ENCODE measurements at regions not wholly inside any gene's neighbourhood (a gene's known extent, or its start where the extent isn't known, plus 50 kb on each side); places are given as distances from the start of the nearest gene placed in this dataset.

GRCh38 chr13:89916551-89916950, 1430.9 kb upstream of the MIR17HG start:
- CTCF ChIA-PET: no interaction called here
- no peaks in the 10 kb centered on the region for H3K27me3 ChIP-seq (ENCODE audit: low read length)
- no TSS peak for BruUV-seq (replicated peaks)

GRCh38 chr13:89920461-89920860, 1427.0 kb upstream of the MIR17HG start:
- intact Hi-C loops (cut with micrococcal nuclease): loop anchor here (5.0 to 10.0 kb wide), 3 partner anchors 196 to 556 kb away; no protein-coding TSS in a partner anchor
- TF ChIP-seq EZH2phosphoT487 (IDR thresholded peaks at IDR 0.05; ENCODE audit: borderline replicate concordance, low read length) (no peak), EZH2 (IDR thresholded peaks at IDR 0.05; ENCODE audit: low read length, unreplicated experiment) (no peak)
- TF ChIP-seq, protein P1, sequence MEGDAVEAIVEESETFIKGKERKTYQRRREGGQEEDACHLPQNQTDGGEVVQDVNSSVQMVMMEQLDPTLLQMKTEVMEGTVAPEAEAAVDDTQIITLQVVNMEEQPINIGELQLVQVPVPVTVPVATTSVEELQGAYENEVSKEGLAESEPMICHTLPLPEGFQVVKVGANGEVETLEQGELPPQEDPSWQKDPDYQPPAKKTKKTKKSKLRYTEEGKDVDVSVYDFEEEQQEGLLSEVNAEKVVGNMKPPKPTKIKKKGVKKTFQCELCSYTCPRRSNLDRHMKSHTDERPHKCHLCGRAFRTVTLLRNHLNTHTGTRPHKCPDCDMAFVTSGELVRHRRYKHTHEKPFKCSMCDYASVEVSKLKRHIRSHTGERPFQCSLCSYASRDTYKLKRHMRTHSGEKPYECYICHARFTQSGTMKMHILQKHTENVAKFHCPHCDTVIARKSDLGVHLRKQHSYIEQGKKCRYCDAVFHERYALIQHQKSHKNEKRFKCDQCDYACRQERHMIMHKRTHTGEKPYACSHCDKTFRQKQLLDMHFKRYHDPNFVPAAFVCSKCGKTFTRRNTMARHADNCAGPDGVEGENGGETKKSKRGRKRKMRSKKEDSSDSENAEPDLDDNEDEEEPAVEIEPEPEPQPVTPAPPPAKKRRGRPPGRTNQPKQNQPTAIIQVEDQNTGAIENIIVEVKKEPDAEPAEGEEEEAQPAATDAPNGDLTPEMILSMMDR (conservative IDR thresholded peaks at IDR 0.05; ENCODE audit: low read depth, low read length): no peak
- no peaks in the 10 kb centered on the region for H3K36me3 ChIP-seq (ENCODE audit: low read depth, low read length)
- H3K4me1 ChIP-seq (ENCODE audit: insufficient read depth, low read length): no peaks in the 10 kb centered on the region; the same call in 1 of the 2 replicates
- no peak overlapping the region for H2AFZ ChIP-seq (ENCODE audit: low read length)
- H3K4me2 ChIP-seq (ENCODE audit: low read length): no peak overlapping the region
- H3K9me2 ChIP-seq (replicated peaks; ENCODE audit: low read length): no peaks in the 10 kb centered on the region
- no peaks in the 10 kb centered on the region for H4K20me1 ChIP-seq (ENCODE audit: low read length)
- no peaks in the 10 kb centered on the region for H3K9me3 ChIP-seq (ENCODE audit: low read length)
- no peak overlapping the region for H3K4me3 ChIP-seq (ENCODE audit: low read length)
- ATAC-seq: no peak
- H3K27me3 ChIP-seq (ENCODE audit: low read length): no peaks in the 10 kb centered on the region
- no peak for DNase-seq
- no peak overlapping the region for H3K9ac ChIP-seq (ENCODE audit: low read length)
- H3K27ac ChIP-seq (ENCODE audit: low read length): no peak overlapping the region
- no peaks in the 10 kb centered on the region for H3F3A ChIP-seq (ENCODE audit: low read length, unreplicated experiment)
- BruUV-seq (replicated peaks): no TSS peak
- no peaks in the 10 kb centered on the region for H3K79me2 ChIP-seq (ENCODE audit: low read length)
- ChIA-PET CTCF (no interaction called here), POLR2A (ENCODE audit: unreplicated experiment) (no interaction called here)

More at GRCh38 chr13:89916551-89916950, 1430.9 kb upstream of the MIR17HG start:
- Histone ChIP-seq H3F3A (ENCODE audit: low read length, unreplicated experiment) (no peaks in the 10 kb centered on the region), H3K4me2 (ENCODE audit: low read length) (no peak overlapping the region), H3K4me1 (ENCODE audit: insufficient read depth, low read length) (no peaks in the 10 kb centered on the region), H4K20me1 (ENCODE audit: low read length) (no peaks in the 10 kb centered on the region), H3K27ac (ENCODE audit: low read length) (no peak overlapping the region), H3K9ac (ENCODE audit: low read length) (no peak overlapping the region), H3K4me3 (ENCODE audit: low read length) (no peak overlapping the region), H3K9me3 (ENCODE audit: low read length) (no peaks in the 10 kb centered on the region), H3K36me3 (ENCODE audit: low read depth, low read length) (no peaks in the 10 kb centered on the region), H3K9me2 (replicated peaks; ENCODE audit: low read length) (no peaks in the 10 kb centered on the region), H3K79me2 (ENCODE audit: low read length) (no peaks in the 10 kb centered on the region), H2AFZ (ENCODE audit: low read length) (no peak overlapping the region)
- intact Hi-C loops (cut with micrococcal nuclease): no loop called here
- no peak for DNase-seq
- POLR2A ChIA-PET (ENCODE audit: unreplicated experiment): no interaction called here
- TF ChIP-seq, protein P1 (conservative IDR thresholded peaks at IDR 0.05; ENCODE audit: low read depth, low read length): no peak
- no peak for TF ChIP-seq EZH2 (IDR thresholded peaks at IDR 0.05; ENCODE audit: low read length, unreplicated experiment)
- no peak for TF ChIP-seq EZH2phosphoT487 (IDR thresholded peaks at IDR 0.05; ENCODE audit: borderline replicate concordance, low read length)
- ATAC-seq: no peak

- intact Hi-C loops (cut with micrococcal nuclease): loop anchor here (5.0 to 10.0 kb wide), 3 partner anchors 198 to 558 kb away; no protein-coding TSS in a partner anchor
- H3K9me3 ChIP-seq (ENCODE audit: low read length): no peaks in the 10 kb centered on the region
- no peak overlapping the region for H3K9ac ChIP-seq (ENCODE audit: low read length)
- DNase-seq: peak; percentile 2
- H4K20me1 ChIP-seq (ENCODE audit: low read length): no peaks in the 10 kb centered on the region
- CTCF ChIA-PET: no interaction called here
- TF ChIP-seq, protein P1 (conservative IDR thresholded peaks at IDR 0.05; ENCODE audit: low read depth, low read length): no peak
- no peaks in the 10 kb centered on the region for H3F3A ChIP-seq (ENCODE audit: low read length, unreplicated experiment)
- H3K4me3 ChIP-seq (ENCODE audit: low read length): no peak overlapping the region
- ATAC-seq: no peak
- H2AFZ ChIP-seq (ENCODE audit: low read length): no peak overlapping the region
- no peaks in the 10 kb centered on the region for H3K27me3 ChIP-seq (ENCODE audit: low read length)
- H3K27ac ChIP-seq (ENCODE audit: low read length): no peak overlapping the region
- H3K4me2 ChIP-seq (ENCODE audit: low read length): no peak overlapping the region
- no peaks in the 10 kb centered on the region for H3K79me2 ChIP-seq (ENCODE audit: low read length)
- BruUV-seq (replicated peaks): no TSS peak
- no peaks in the 10 kb centered on the region for H3K9me2 ChIP-seq (replicated peaks; ENCODE audit: low read length)
- no peaks in the 10 kb centered on the region; the same call in 1 of the 2 replicates for H3K4me1 ChIP-seq (ENCODE audit: insufficient read depth, low read length)
- H3K36me3 ChIP-seq (ENCODE audit: low read depth, low read length): no peaks in the 10 kb centered on the region
- POLR2A ChIA-PET (ENCODE audit: unreplicated experiment): no interaction called here
Measured at GRCh38 chr13:89923052-89923451, 1424.4 kb upstream of the MIR17HG start.
